HCT116 (cell line): ENCODE measurements at regions not wholly inside any gene's neighbourhood (a gene's known extent, or its start where the extent isn't known, plus 50 kb on each side); places are given as distances from the start of the nearest gene placed in this dataset.

Experiments
- ATAC-seq: fragments of 200-7000 bp; cut with Tn5 transposase; 2 replicates; pipeline ENCODE4 v1.9.1; 2020; ENCODE audit warnings: mild to moderate bottlenecking, moderate library complexity
- BruUV-seq: library from RNA; stranded (reverse); fragments of 400-500 nt; replicated peaks from 2 replicates; lab custom pipeline; 2021; lab: Mats Ljungman, UMichigan
- CTCF ChIA-PET: fragments of 300-600 bp; sonication (Branson Sonifier 250); formaldehyde crosslinking; loops from one replicate; lab custom pipeline; 2021; ENCODE audit warnings: antibody characterized with exemption; lab: Charles Lee
- POLR2A ChIA-PET: fragments of 300-600, 350-600 bp; sonication (Branson Sonifier 250); formaldehyde crosslinking; loops from one replicate; lab custom pipeline; 2021; ENCODE audit warnings: antibody characterized with exemption; lab: Charles Lee
- RAD21 ChIA-PET, 2 experiments: fragments of 300-600 bp; sonication (Branson Sonifier 250); formaldehyde crosslinking; loops; one replicate each; lab custom pipeline; 2023; ENCODE audit warnings: low total read pairs in 2 of 2; ENCODE audit not compliant: uncharacterized antibody in 2 of 2, unreplicated experiment in 2 of 2, low non-redundant PET in 1 of 2; lab: Charles Lee
- DNase-seq: peaks from one replicate; pipeline ENCODE4 v3.0.0-alpha.2; 2010; ENCODE audit warnings: low read depth, low spot score
- H2AFZ ChIP-seq: fragments of 200-600 bp; shearing (Covaris generic), sonication (generic); 2 replicates; pipeline ENCODE4 v1.6.1; 2017; ENCODE audit warnings: low read depth, mixed run types, mixed read lengths, antibody characterized with exemption, low read length; ENCODE audit not compliant: poor library complexity, severe bottlenecking
- H3K27ac ChIP-seq: 2 replicates; pipeline ENCODE4 v1.5.1; 2012; ENCODE audit warnings: low read depth, low read length
- H3K27me3 ChIP-seq: fragments of 200-600 bp; sonication (generic); 2 replicates; pipeline ENCODE4 v1.6.1; 2016; ENCODE audit warnings: mixed run types, low read length, mixed read lengths; ENCODE audit not compliant: insufficient read depth
- H3K36me3 ChIP-seq, 2 experiments: fragments of 200-500 bp in 1 of 2; fragments of 200-600 bp in 1 of 2; sonication (Bioruptor generic) in 1 of 2; sonication (generic) in 1 of 2; 2 replicates each; pipeline versions ENCODE4 v1.5.1 to v1.6.1; 2014 to 2016; ENCODE audit warnings: low read length in 2 of 2, inconsistent platforms in 1 of 2, mixed read lengths in 1 of 2, mixed run types in 1 of 2; ENCODE audit not compliant: insufficient read depth in 2 of 2, control insufficient read depth in 1 of 2
- H3K4me1 ChIP-seq, 2 experiments: fragments of 200-600 bp in 1 of 2; sonication (generic) in 1 of 2; 2 replicates each; pipeline versions ENCODE4 v1.5.1 to v1.6.1; 2012 to 2017; ENCODE audit warnings: low read length in 2 of 2, inconsistent platforms in 1 of 2, mild to moderate bottlenecking in 1 of 2, mixed read lengths in 1 of 2, mixed run types in 1 of 2, moderate library complexity in 1 of 2; ENCODE audit not compliant: insufficient read depth in 2 of 2, control insufficient read depth in 1 of 2
- H3K4me2 ChIP-seq: fragments of 200-600 bp; sonication (generic); 2 replicates; pipeline ENCODE4 v1.6.1; 2017; ENCODE audit warnings: mixed run types, low read length, mixed read lengths
- H3K4me3 ChIP-seq, 2 experiments: fragments of 200-600 bp in 1 of 2; sonication (generic) in 1 of 2; replicated peaks in 1 of 2; 2 replicates each; pipeline ENCODE4 v1.5.1; 2011 to 2016; ENCODE audit warnings: low read length in 2 of 2, control low read depth in 1 of 2, low read depth in 1 of 2, mild to moderate bottlenecking in 1 of 2, mixed read lengths in 1 of 2, mixed run types in 1 of 2
- H3K79me2 ChIP-seq: fragments of 200-600 bp; sonication (generic); 2 replicates; pipeline ENCODE4 v1.6.1; 2017; ENCODE audit warnings: mild to moderate bottlenecking, mixed run types, low read length, moderate library complexity, mixed read lengths; ENCODE audit not compliant: insufficient read depth
- H3K9ac ChIP-seq: fragments of 200-600 bp; sonication (generic); 2 replicates; pipeline ENCODE4 v1.6.1; 2016; ENCODE audit warnings: low read length, mixed read lengths
- H3K9me2 ChIP-seq: fragments of 200-600 bp; sonication (generic), shearing (Covaris generic); 2 replicates; pipeline ENCODE4 v1.6.1; 2017; ENCODE audit warnings: mixed run types, mild to moderate bottlenecking, moderate library complexity; ENCODE audit not compliant: insufficient read depth
- H3K9me3 ChIP-seq, 2 experiments: fragments of 200-500 bp in 1 of 2; fragments of 200-600 bp in 1 of 2; sonication (Bioruptor generic) in 1 of 2; sonication (generic) in 1 of 2; 2 replicates each; pipeline ENCODE4 v1.6.1; 2014 to 2017; ENCODE audit warnings: low read length in 2 of 2, mixed read lengths in 2 of 2, inconsistent platforms in 1 of 2, low read depth in 1 of 2, mild to moderate bottlenecking in 1 of 2, mixed run types in 1 of 2, moderate library complexity in 1 of 2; ENCODE audit not compliant: control insufficient read depth in 1 of 2, insufficient read depth in 1 of 2
- H4K20me1 ChIP-seq: fragments of 200-600 bp; sonication (generic), shearing (Covaris generic); 2 replicates; pipeline ENCODE4 v1.6.1; 2017; ENCODE audit warnings: mixed run types, mild to moderate bottlenecking, moderate library complexity; ENCODE audit not compliant: insufficient read depth
- CEBPB ChIP-seq: IDR thresholded peaks from 2 replicates; pipeline ENCODE4 v1.6.1; 2012; ENCODE audit warnings: low read depth
- EZH2 ChIP-seq: fragments of 200-600 bp; sonication (generic); IDR thresholded peaks from 2 replicates; pipeline ENCODE4 v1.6.1; 2017; ENCODE audit warnings: antibody characterized with exemption, mixed run types
- FOSL1 ChIP-seq: IDR thresholded peaks from 2 replicates; pipeline ENCODE4 v1.6.1; 2012; ENCODE audit warnings: low read depth
- JUND ChIP-seq: IDR thresholded peaks from 2 replicates; pipeline ENCODE4 v1.6.1; 2012
- POLR2A ChIP-seq: IDR thresholded peaks from 2 replicates; pipeline ENCODE4 v1.7.0; 2011; ENCODE audit warnings: borderline replicate concordance; ENCODE audit not compliant: insufficient read depth, insufficient read length; ENCODE audit errors: extremely low read depth
- RAD21 ChIP-seq: IDR thresholded peaks from 2 replicates; pipeline ENCODE4 v1.6.1; 2012; ENCODE audit warnings: low read depth, mild to moderate bottlenecking
- SIN3A ChIP-seq: IDR thresholded peaks from 2 replicates; pipeline ENCODE4 v1.6.1; 2012; ENCODE audit warnings: low read depth
- ZFX ChIP-seq: fragments of 450-650 bp; IDR thresholded peaks from 2 replicates; pipeline ENCODE4 v1.6.1; 2017
- intact Hi-C: fragments of 100-400 bp; cut with micrococcal nuclease; formaldehyde crosslinking; loops from 2 replicates; pipeline ENCODE4 v1.10.0; 2022
- TF ChIP-seq, protein P1 (sequence below): IDR thresholded peaks from 2 replicates; pipeline ENCODE4 v1.6.1; 2011; ENCODE audit warnings: mild to moderate bottlenecking, low read length, moderate library complexity; ENCODE audit not compliant: insufficient replicate concordance; ENCODE audit errors: extremely low read depth
- TF ChIP-seq, protein P2 (sequence below), 3 experiments: fragments of 200-600 bp in 1 of 3; sonication (generic) in 1 of 3; IDR thresholded peaks in 2 of 3; conservative IDR thresholded peaks in 1 of 3; 2 replicates each; pipeline ENCODE4 v1.5.1; 2012 to 2017; ENCODE audit warnings: low read depth in 2 of 3, low read length in 2 of 3, antibody characterized with exemption in 1 of 3, borderline replicate concordance in 1 of 3, control low read depth in 1 of 3, mild to moderate bottlenecking in 1 of 3, mixed read lengths in 1 of 3, mixed run types in 1 of 3, moderate library complexity in 1 of 3; ENCODE audit not compliant: insufficient read depth in 1 of 3
- TF ChIP-seq, protein P3 (sequence below): IDR thresholded peaks from 2 replicates; pipeline ENCODE4 v1.6.1; 2012; ENCODE audit warnings: low read depth

DNA sequence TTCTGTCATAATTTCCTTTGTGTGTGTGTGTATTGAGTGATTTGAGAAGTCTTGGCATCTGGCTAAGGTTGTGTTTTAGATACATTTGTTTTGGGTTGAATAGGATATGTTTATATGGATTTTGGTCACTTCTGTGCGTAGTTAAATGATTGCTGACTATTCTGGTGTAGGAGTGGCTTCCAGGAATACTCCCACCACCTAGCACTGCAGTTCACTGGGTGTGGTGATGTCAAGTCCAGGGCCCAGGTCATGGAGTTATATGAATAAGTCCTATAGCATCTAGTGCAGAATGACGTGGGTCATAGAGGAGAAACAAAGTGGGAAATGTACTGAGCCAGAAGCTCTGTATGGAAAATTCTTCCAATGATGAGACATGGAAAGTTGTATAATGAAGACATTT, 465.4 kb upstream of the CCL2 start:
- no peak overlapping the region for H3K27ac ChIP-seq
- intact Hi-C loops, result no loop called here
- H3K36me3 ChIP-seq, result no peaks in the 10 kb centered on the region
- CTCF ChIA-PET, result no interaction called here
- H3K4me3 ChIP-seq, result no peak overlapping the region
- no peak overlapping the region for H2AFZ ChIP-seq
- DNase-seq (no peak), ATAC-seq (no peak)
- no peaks in the 10 kb centered on the region for H3K9me2 ChIP-seq
- H3K4me1 ChIP-seq, result no peaks in the 10 kb centered on the region
- H3K27me3 ChIP-seq, result no peaks in the 10 kb centered on the region
- H3K4me2 ChIP-seq, result no peak overlapping the region
- no peaks in the 10 kb centered on the region for H4K20me1 ChIP-seq
- no peak overlapping the region for H3K9ac ChIP-seq
- no TSS peak for BruUV-seq
- peaks cover 0 to 4% of the 10 kb centered on the region in 2 experiments; a peak in 1 of 4 replicates for H3K9me3 ChIP-seq
- TF ChIP-seq EZH2 (no peak), JUND (no peak)
- TF ChIP-seq, protein P1, sequence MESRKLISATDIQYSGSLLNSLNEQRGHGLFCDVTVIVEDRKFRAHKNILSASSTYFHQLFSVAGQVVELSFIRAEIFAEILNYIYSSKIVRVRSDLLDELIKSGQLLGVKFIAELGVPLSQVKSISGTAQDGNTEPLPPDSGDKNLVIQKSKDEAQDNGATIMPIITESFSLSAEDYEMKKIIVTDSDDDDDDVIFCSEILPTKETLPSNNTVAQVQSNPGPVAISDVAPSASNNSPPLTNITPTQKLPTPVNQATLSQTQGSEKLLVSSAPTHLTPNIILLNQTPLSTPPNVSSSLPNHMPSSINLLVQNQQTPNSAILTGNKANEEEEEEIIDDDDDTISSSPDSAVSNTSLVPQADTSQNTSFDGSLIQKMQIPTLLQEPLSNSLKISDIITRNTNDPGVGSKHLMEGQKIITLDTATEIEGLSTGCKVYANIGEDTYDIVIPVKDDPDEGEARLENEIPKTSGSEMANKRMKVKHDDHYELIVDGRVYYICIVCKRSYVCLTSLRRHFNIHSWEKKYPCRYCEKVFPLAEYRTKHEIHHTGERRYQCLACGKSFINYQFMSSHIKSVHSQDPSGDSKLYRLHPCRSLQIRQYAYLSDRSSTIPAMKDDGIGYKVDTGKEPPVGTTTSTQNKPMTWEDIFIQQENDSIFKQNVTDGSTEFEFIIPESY, result no peak
- TF ChIP-seq, all 23 proteins: peak for 0
- no peaks in the 10 kb centered on the region for H3K79me2 ChIP-seq
- RAD21 ChIA-PET, result no interaction called here
- POLR2A ChIA-PET, result no interaction called here

DNA sequence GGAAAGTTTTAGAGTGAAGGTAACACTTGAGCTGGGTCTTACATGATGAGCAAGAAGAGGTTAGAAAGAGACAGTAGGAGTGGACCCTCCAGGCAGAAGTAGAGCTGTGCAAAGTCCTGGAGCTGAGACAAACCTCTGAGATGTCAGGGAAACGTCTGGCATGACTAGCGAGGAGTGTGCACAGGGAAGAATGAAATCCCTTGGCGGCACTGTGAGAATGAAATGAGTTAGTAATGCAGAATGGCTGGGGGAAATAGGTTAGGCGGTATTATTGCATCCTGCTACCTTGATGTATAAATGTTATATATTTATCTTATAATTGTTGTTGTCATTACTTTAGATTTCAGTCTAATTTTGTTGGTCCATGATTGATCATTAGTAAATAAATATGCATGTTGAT, 457.9 kb upstream of the CCL2 start:
- H3K4me2 ChIP-seq, result no peak overlapping the region
- H3K4me3 ChIP-seq, result no peak overlapping the region
- no peak for ATAC-seq
- no peak for DNase-seq
- no peak overlapping the region for H2AFZ ChIP-seq
- H3K36me3 ChIP-seq, result no peaks in the 10 kb centered on the region
- ChIA-PET CTCF (no interaction called here), POLR2A (no interaction called here), RAD21 (no interaction called here)
- no peak overlapping the region for H3K27ac ChIP-seq
- H3K27me3 ChIP-seq, result no peaks in the 10 kb centered on the region
- H3K9me3 ChIP-seq, result peaks cover 0 to 17% of the 10 kb centered on the region in 2 experiments; a peak in 2 of 4 replicates
- no peaks in the 10 kb centered on the region for H3K9me2 ChIP-seq
- no TSS peak for BruUV-seq
- H3K4me1 ChIP-seq, result no peaks in the 10 kb centered on the region
- H3K9ac ChIP-seq, result no peak overlapping the region
- H3K79me2 ChIP-seq, result no peaks in the 10 kb centered on the region
- H4K20me1 ChIP-seq, result no peaks in the 10 kb centered on the region
- intact Hi-C loops, result no loop called here
- no peak for TF ChIP-seq POLR2A
- no peak for TF ChIP-seq SIN3A
- TF ChIP-seq, protein P1, result no peak
- TF ChIP-seq JUND, result no peak
- TF ChIP-seq RAD21, result no peak
- no peak for TF ChIP-seq ZFX
- TF ChIP-seq FOSL1, result no peak
- TF ChIP-seq, protein P2, sequence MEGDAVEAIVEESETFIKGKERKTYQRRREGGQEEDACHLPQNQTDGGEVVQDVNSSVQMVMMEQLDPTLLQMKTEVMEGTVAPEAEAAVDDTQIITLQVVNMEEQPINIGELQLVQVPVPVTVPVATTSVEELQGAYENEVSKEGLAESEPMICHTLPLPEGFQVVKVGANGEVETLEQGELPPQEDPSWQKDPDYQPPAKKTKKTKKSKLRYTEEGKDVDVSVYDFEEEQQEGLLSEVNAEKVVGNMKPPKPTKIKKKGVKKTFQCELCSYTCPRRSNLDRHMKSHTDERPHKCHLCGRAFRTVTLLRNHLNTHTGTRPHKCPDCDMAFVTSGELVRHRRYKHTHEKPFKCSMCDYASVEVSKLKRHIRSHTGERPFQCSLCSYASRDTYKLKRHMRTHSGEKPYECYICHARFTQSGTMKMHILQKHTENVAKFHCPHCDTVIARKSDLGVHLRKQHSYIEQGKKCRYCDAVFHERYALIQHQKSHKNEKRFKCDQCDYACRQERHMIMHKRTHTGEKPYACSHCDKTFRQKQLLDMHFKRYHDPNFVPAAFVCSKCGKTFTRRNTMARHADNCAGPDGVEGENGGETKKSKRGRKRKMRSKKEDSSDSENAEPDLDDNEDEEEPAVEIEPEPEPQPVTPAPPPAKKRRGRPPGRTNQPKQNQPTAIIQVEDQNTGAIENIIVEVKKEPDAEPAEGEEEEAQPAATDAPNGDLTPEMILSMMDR (IDR thresholded peaks at IDR 0.05 in 2 of 3, conservative IDR thresholded peaks at IDR 0.05 in 1 of 3; ENCODE audit: borderline replicate concordance in 1 of 3, insufficient read depth in 1 of 3, low read depth in 2 of 3, low read length in 2 of 3), result no peak
- no peak for TF ChIP-seq CEBPB
- TF ChIP-seq, protein P3, sequence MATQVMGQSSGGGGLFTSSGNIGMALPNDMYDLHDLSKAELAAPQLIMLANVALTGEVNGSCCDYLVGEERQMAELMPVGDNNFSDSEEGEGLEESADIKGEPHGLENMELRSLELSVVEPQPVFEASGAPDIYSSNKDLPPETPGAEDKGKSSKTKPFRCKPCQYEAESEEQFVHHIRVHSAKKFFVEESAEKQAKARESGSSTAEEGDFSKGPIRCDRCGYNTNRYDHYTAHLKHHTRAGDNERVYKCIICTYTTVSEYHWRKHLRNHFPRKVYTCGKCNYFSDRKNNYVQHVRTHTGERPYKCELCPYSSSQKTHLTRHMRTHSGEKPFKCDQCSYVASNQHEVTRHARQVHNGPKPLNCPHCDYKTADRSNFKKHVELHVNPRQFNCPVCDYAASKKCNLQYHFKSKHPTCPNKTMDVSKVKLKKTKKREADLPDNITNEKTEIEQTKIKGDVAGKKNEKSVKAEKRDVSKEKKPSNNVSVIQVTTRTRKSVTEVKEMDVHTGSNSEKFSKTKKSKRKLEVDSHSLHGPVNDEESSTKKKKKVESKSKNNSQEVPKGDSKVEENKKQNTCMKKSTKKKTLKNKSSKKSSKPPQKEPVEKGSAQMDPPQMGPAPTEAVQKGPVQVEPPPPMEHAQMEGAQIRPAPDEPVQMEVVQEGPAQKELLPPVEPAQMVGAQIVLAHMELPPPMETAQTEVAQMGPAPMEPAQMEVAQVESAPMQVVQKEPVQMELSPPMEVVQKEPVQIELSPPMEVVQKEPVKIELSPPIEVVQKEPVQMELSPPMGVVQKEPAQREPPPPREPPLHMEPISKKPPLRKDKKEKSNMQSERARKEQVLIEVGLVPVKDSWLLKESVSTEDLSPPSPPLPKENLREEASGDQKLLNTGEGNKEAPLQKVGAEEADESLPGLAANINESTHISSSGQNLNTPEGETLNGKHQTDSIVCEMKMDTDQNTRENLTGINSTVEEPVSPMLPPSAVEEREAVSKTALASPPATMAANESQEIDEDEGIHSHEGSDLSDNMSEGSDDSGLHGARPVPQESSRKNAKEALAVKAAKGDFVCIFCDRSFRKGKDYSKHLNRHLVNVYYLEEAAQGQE, result no peak
